PC-3 (cell line): ENCODE measurements at regions not wholly inside any gene's neighbourhood (a gene's known extent, or its start where the extent isn't known, plus 50 kb on each side); places are given as distances from the start of the nearest gene placed in this dataset.

ENCODE experiments used
- ATAC-seq: fragments of 200-7000 bp; cut with Tn5 transposase; 2 replicates; pipeline ENCODE4 v1.9.1; 2020; ENCODE audit warnings: mild to moderate bottlenecking, moderate library complexity
- BruUV-seq: library from RNA; stranded (reverse); fragments of 400-500 nt; replicated peaks from 2 replicates; lab custom pipeline; 2021; lab: Mats Ljungman, UMichigan
- CTCF ChIA-PET: fragments of 300-600 bp; sonication (Branson Sonifier 250); formaldehyde crosslinking; loops from one replicate; lab custom pipeline; 2022; ENCODE audit warnings: antibody characterized with exemption; lab: Charles Lee
- POLR2A ChIA-PET: fragments of 300-600 bp; sonication (Branson Sonifier 250); formaldehyde crosslinking; loops from one replicate; lab custom pipeline; 2022; ENCODE audit warnings: antibody characterized with exemption; ENCODE audit not compliant: unreplicated experiment; lab: Charles Lee
- DNase-seq: peaks from one replicate; pipeline ENCODE4 v3.0.0-alpha.2; 2015
- H2AFZ ChIP-seq: fragments of 300-600 bp; sonication (generic); 2 replicates; pipeline ENCODE4 v1.6.0; 2016; ENCODE audit warnings: antibody characterized with exemption, low read length
- H3F3A ChIP-seq: fragments of 300-600 bp; sonication (generic); one replicate; pipeline ENCODE4 v1.6.0; 2017; ENCODE audit warnings: antibody characterized with exemption, low read length, control low read depth, mild to moderate bottlenecking; ENCODE audit not compliant: unreplicated experiment
- H3K27ac ChIP-seq: fragments of 300-600 bp; sonication (generic); 2 replicates; pipeline ENCODE4 v1.5.1; 2016; ENCODE audit warnings: mild to moderate bottlenecking, low read length
- H3K27me3 ChIP-seq: fragments of 300-600 bp; sonication (generic); 2 replicates; pipeline ENCODE4 v1.6.1; 2016; ENCODE audit warnings: low read length, mixed read lengths
- H3K36me3 ChIP-seq: fragments of 300-600 bp; sonication (generic); 2 replicates; pipeline ENCODE4 v1.6.1; 2016; ENCODE audit warnings: low read depth, mixed run types, low read length, mixed read lengths
- H3K4me1 ChIP-seq: fragments of 300-600 bp; sonication (generic); 2 replicates; pipeline ENCODE4 v1.5.1; 2016; ENCODE audit warnings: low read length; ENCODE audit not compliant: insufficient read depth
- H3K4me2 ChIP-seq: fragments of 300-600 bp; sonication (generic); 2 replicates; pipeline ENCODE4 v1.6.0; 2016; ENCODE audit warnings: low read length
- H3K4me3 ChIP-seq: fragments of 300-600 bp; sonication (generic); 2 replicates; pipeline ENCODE4 v1.5.1; 2016; ENCODE audit warnings: mild to moderate bottlenecking, low read length, mixed read lengths
- H3K79me2 ChIP-seq: fragments of 300-600 bp; sonication (generic); 2 replicates; pipeline ENCODE4 v1.6.1; 2017; ENCODE audit warnings: low read length, mixed read lengths
- H3K9ac ChIP-seq: fragments of 300-600 bp; sonication (generic); 2 replicates; pipeline ENCODE4 v1.6.0; 2016; ENCODE audit warnings: mild to moderate bottlenecking, low read length
- H3K9me2 ChIP-seq: fragments of 300-600 bp; sonication (generic); replicated peaks from 2 replicates; pipeline ENCODE4 v1.6.1; 2016; ENCODE audit warnings: mixed run types, low read length, mixed read lengths
- H3K9me3 ChIP-seq: fragments of 300-600 bp; sonication (generic); 2 replicates; pipeline ENCODE4 v1.6.1; 2016; ENCODE audit warnings: low read length, mixed read lengths
- H4K20me1 ChIP-seq: fragments of 300-600 bp; sonication (generic); 2 replicates; pipeline ENCODE4 v1.6.1; 2016; ENCODE audit warnings: low read length, mixed read lengths
- CTCF ChIP-seq: fragments of 300-600 bp; sonication (generic); conservative IDR thresholded peaks from 2 replicates; pipeline ENCODE4 v1.5.1; 2017; ENCODE audit warnings: antibody characterized with exemption, low read depth, mild to moderate bottlenecking, low read length
- EZH2 ChIP-seq: fragments of 300-600 bp; sonication (generic); IDR thresholded peaks from one replicate; pipeline ENCODE4 v1.6.1; 2017; ENCODE audit warnings: antibody characterized with exemption, mild to moderate bottlenecking, low read length; ENCODE audit not compliant: unreplicated experiment
- EZH2phosphoT487 ChIP-seq: fragments of 300-600 bp; sonication (generic); IDR thresholded peaks from 2 replicates; pipeline ENCODE4 v1.6.1; 2018; ENCODE audit warnings: mild to moderate bottlenecking, antibody characterized with exemption, low read length, borderline replicate concordance
- intact Hi-C: fragments of 100-400 bp; cut with micrococcal nuclease; formaldehyde crosslinking; loops from 2 replicates; pipeline ENCODE4 v1.9.0; 2023

- no peak overlapping the region for H3K4me2 ChIP-seq
- H3K36me3 ChIP-seq: no peaks in the 10 kb centered on the region
- H3K27ac ChIP-seq: no peak overlapping the region
- H3K9me3 ChIP-seq: no peaks in the 10 kb centered on the region
- ChIA-PET POLR2A (no interaction called here), CTCF (no interaction called here)
- H3K9me2 ChIP-seq: no peaks in the 10 kb centered on the region
- no peaks in the 10 kb centered on the region for H3F3A ChIP-seq
- H2AFZ ChIP-seq: no peak overlapping the region
- H3K9ac ChIP-seq: no peak overlapping the region
- intact Hi-C loops: no loop called here
- no peaks in the 10 kb centered on the region for H3K27me3 ChIP-seq
- DNase-seq (no peak), ATAC-seq (no peak)
- TF ChIP-seq EZH2 (no peak), EZH2phosphoT487 (no peak), CTCF (no peak)
- H3K4me1 ChIP-seq: peaks cover under 1% of the 10 kb centered on the region
- no peaks in the 10 kb centered on the region for H4K20me1 ChIP-seq
- no peak overlapping the region for H3K4me3 ChIP-seq
- no TSS peak for BruUV-seq
- no peaks in the 10 kb centered on the region for H3K79me2 ChIP-seq
These were observed 129.0 kb downstream of the RAP2A start for GRCh38 chr13:97562962-97563361.

- H3K9me3 ChIP-seq: no peaks in the 10 kb centered on the region
- H3K4me2 ChIP-seq: no peak overlapping the region
- ChIA-PET POLR2A (no interaction called here), CTCF (no interaction called here)
- H4K20me1 ChIP-seq: no peaks in the 10 kb centered on the region
- DNase-seq (no peak), ATAC-seq (no peak)
- intact Hi-C loops: no loop called here
- BruUV-seq: no TSS peak
- no peaks in the 10 kb centered on the region for H3F3A ChIP-seq
- no peaks in the 10 kb centered on the region for H3K36me3 ChIP-seq
- no peak overlapping the region for H3K9ac ChIP-seq
- H2AFZ ChIP-seq: no peak overlapping the region
- peaks cover 8% of the 10 kb centered on the region for H3K4me1 ChIP-seq
- no peaks in the 10 kb centered on the region for H3K27me3 ChIP-seq
- H3K27ac ChIP-seq: no peak overlapping the region
- no peaks in the 10 kb centered on the region for H3K79me2 ChIP-seq
- TF ChIP-seq EZH2phosphoT487 (no peak), EZH2 (no peak), CTCF (no peak)
- no peak overlapping the region for H3K4me3 ChIP-seq
- H3K9me2 ChIP-seq: no peaks in the 10 kb centered on the region
These were observed 131.0 kb downstream of the RAP2A start for GRCh38 chr13:97564956-97565355.

DNA sequence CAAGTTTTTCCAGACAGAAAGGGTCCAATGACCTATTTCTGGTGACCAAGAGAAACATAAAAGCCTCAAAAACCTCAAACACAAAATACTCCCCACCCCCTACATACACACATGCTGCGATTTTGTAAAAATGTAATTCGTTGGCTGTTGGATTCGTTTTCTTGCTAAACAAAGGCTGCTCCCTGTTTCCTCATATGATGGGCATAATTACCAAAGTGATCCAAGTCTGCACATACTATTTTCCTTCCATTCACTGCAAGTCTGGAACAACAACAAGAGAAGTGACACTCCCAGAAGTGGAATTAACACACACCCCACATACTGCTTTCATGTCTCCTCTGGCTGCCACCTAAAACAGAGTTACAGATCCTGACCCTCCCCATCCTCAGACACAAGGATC lies 131.9 kb downstream of the RAP2A start:
- DNase-seq: no peak
- H4K20me1 ChIP-seq: no peaks in the 10 kb centered on the region
- ATAC-seq: no peak
- TF ChIP-seq EZH2 (no peak), EZH2phosphoT487 (no peak), CTCF (no peak)
- no peaks in the 10 kb centered on the region for H3K9me2 ChIP-seq
- no peaks in the 10 kb centered on the region for H3F3A ChIP-seq
- intact Hi-C loops: no loop called here
- ChIA-PET POLR2A (no interaction called here), CTCF (no interaction called here)
- no peak overlapping the region for H2AFZ ChIP-seq
- no peak overlapping the region for H3K4me3 ChIP-seq
- no TSS peak for BruUV-seq
- H3K9me3 ChIP-seq: no peaks in the 10 kb centered on the region
- H3K27ac ChIP-seq: no peak overlapping the region
- no peaks in the 10 kb centered on the region for H3K36me3 ChIP-seq
- no peaks in the 10 kb centered on the region for H3K79me2 ChIP-seq
- no peak overlapping the region for H3K9ac ChIP-seq
- peaks cover 8% of the 10 kb centered on the region for H3K4me1 ChIP-seq
- no peak overlapping the region for H3K4me2 ChIP-seq
- H3K27me3 ChIP-seq: no peaks in the 10 kb centered on the region
